ENCODE measurements at regions not wholly inside any gene's neighbourhood (a gene's known extent, or its start where the extent isn't known, plus 50 kb on each side); places are given as distances from the start of the nearest gene placed in this dataset.

DNA sequence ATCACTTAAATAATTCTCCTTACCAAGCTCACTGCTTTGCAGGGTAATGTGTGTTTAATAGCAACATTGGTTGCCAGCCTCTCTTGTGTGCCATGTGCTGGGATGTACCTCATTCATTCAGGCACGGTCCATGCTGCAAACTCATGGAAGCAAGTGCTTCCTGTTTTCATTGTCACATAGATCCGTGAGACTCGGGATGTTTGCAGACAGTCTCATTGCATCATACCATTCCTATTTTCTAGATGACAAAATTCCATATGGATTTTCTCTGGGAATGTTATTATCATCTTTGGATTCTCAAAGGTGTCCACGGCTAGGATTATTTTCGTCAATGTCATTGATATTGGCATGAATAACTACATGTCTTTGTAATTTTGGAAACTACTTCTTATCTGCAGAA is 60.0 kb upstream of the HDAC4 start:
- DNase-seq: no peak

DNA sequence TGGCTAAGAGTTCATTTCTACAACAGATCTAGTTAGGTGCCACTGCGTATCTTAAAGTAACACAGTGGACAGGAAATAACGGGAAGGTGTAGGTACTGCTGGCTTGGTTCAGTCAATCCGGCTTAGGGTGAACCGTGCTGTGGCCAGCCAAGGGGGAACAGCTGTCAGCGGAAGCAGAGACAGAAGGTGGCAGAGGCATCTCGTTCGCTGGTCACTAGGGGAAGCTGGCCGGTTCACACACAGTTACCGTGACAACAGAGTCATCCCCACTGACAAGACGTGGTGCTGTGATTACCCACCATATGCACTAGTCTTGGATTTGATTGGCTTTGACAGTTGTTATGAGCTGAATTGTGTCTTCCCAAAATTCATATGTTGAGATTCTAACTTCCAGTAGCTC is 58.8 kb upstream of the HDAC4 start:
- DNase-seq: no peak

DNA sequence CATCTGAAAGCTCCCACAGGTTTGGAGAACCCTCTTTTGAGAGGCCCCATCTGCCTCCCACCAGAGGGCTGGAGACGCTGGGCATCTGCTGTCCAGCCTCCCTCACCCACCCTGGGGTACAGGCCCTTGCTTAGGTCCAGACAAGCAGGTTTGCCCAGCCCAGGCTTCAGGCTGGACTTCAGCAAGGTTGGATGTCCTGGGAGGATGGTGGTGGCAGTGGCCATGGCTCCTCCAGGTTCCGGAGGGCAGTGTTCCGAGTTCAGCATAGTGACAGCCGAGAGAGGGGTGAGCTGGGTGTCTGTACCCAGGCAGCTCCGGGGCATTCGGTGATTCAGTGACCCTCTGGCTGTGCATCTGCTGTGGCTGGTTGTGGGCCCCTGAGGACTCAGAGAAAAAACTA is 58.2 kb upstream of the HDAC4 start:
- no peak for DNase-seq

DNA sequence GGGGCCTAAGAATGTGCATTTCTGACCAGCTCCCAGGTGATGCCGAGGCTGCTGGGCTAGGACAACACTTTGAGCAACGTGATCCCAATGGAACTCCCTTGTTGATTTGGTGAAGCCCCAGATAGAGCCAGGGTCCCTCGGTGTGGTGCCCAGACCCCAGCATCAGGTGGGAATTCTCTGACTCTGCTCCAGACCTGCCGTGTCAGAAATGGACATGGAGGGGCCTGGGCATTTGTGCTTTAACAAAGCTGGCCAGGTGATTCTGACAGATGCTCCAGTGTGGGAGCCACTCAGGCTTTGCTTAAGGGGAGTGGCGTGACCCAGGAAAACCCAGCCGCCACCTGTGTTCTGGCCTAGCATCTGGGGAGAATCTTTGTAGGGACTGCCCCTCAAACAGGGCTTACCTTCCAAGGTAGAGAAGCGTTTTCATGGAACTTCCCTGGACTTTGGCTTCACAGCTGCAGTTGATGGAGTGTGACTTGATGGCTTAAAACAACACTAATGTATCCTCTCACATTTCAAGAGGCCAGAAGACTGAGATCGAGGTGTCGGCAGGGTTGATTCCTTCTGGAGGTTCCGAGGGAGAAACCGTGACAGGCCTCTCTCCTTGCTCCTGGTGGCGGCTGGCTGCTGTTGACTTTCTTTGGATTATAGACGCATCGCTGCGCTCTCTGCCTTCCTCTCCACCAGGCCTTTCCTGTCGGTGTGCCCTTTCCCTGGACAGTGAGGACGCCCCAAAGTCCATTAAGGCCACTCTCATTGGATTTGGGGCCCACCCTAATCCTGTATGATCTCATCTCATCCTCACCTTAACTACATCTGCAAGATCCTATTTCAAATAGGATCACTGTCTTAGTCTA is 57.0 kb upstream of the HDAC4 start:
- no peak for DNase-seq

DNA sequence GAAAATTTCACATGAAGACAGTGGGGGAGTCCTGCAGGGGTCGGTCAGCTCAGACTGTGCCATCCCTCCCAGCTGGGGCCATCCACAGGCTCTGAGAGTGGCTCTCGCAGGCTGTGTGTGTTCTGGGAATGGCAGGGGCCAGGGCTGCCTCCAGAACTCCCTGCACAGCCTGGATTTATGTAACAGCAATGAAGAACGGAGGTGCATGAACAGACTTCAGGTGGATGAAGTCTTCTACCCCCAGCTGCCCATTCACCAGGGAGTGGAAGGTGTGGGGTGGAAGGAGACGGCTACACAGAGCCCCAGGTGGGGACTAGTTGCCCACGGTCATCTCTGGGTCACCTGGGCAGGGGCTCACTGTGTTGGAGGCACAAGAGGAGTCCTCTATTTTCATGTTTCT is 56.1 kb upstream of the HDAC4 start:
- DNase-seq: no peak

DNA sequence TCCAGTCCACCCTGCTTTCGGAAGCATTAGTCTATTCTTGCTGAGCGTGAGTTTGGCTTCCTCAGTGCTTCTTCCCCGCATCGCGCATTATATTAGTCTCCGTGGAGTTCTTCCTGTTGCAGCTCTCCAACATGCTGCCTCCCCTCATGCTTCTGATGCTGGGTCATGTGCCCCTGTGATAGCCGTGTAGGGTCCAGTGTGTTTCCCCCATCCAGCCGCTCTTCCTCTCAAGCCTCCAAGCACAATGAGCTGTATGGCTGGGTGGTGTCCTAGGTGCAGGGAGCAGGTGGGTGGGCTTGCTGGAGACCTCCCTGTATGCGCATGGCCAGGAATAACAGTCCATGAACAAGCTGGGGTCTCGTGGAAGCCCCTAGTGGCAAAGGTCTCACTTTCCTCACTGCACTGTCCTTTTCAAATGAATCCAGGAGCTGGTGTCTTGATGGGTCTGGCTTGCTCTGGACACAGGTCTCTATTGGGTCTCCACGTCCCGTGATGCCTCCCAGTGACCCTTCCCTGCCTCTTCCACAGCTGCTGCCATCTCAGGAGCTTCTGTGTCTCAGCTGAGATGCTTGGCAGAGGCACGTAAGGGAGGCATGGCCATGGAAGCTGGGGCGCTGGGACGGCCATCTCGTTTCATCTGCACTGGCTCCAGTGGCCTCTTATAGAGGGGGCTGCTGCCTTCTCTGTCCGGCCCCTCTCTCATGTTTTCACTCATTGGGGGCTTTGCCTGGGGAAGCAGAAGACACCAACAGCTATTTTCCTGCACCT is 54.8 kb upstream of the HDAC4 start:
- no peak for DNase-seq

DNA sequence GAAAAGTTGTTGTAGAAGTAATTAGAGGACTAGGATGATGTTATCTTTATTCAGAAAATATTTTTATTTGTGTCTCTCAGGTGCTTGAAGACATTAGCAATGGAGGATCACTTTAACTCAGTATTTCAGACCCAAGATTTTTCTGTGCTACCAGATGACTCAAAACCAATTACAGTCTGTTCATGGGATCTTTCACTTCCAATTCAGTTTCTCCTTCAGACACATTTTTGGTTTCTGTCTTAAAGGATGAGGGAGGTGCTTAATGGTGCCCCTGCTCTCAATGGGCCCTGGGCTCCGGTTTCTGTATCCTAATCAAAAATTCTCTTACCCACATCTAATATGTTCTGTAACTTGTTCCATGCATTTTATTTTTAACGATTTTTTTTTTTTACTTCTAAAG is 53.7 kb upstream of the HDAC4 start:
- no peak for DNase-seq
